WTC11 (cell line): ENCODE measurements at regions not wholly inside any gene's neighbourhood (a gene's known extent, or its start where the extent isn't known, plus 50 kb on each side); places are given as distances from the start of the nearest gene placed in this dataset.

Experiments used
- ATAC-seq: fragments of 200-7000 bp; cut with Tn5 transposase; 2 replicates; pipeline ENCODE4 v1.10.0; 2021; ENCODE audit warnings: mild to moderate bottlenecking, moderate library complexity
- CTCF ChIA-PET: fragments of 300-600 bp; sonication (Branson Sonifier 250); formaldehyde crosslinking; loops from one replicate; lab custom pipeline; 2021; ENCODE audit warnings: antibody characterized with exemption; lab: Charles Lee
- POLR2A ChIA-PET: fragments of 350-600 bp; sonication (Branson Sonifier 250); formaldehyde crosslinking; loops from one replicate; lab custom pipeline; 2021; ENCODE audit warnings: antibody characterized with exemption; lab: Charles Lee
- DNase-seq: peaks from one replicate; pipeline ENCODE4 v3.0.0; 2021; ENCODE audit warnings: low spot score
- H3K27ac Mint-ChIP-seq: 2 replicates; pipeline ENCODE4 v1.8.0; 2021; ENCODE audit warnings: mixed read lengths
- H3K27me3 Mint-ChIP-seq: 2 replicates; pipeline ENCODE4 v1.8.0; 2021; ENCODE audit warnings: low read depth, mild to moderate bottlenecking, moderate library complexity, mixed read lengths
- H3K36me3 Mint-ChIP-seq: 2 replicates; pipeline ENCODE4 v1.8.0; 2021; ENCODE audit warnings: mixed read lengths
- H3K4me1 Mint-ChIP-seq: 2 replicates; pipeline ENCODE4 v1.8.0; 2022; ENCODE audit warnings: mixed read lengths
- H3K4me3 Mint-ChIP-seq: 2 replicates; pipeline ENCODE4 v1.8.0; 2021; ENCODE audit warnings: mild to moderate bottlenecking, moderate library complexity, mixed read lengths
- H3K9me3 Mint-ChIP-seq: 2 replicates; pipeline ENCODE4 v1.8.0; 2021; ENCODE audit warnings: mixed read lengths
- EMX1 ChIP-seq: fragments of 250-450 bp; sonication (Bioruptor Pico); IDR thresholded peaks from 2 replicates; pipeline ENCODE4 v1.8.0; 2021; ENCODE audit warnings: mild to moderate bottlenecking
- JAZF1 ChIP-seq: fragments of 250-450 bp; sonication (Bioruptor Pico); IDR thresholded peaks from 2 replicates; pipeline ENCODE4 v1.9.0; 2021; ENCODE audit warnings: moderate library complexity, mild to moderate bottlenecking, inconsistent platforms
- JUN ChIP-seq: sonication (generic); formaldehyde crosslinking; IDR thresholded peaks from 2 replicates; pipeline ENCODE4 v1.8.0; 2023; ENCODE audit warnings: mild to moderate bottlenecking, missing genetic modification reagents
- KAT7 ChIP-seq: sonication (generic); formaldehyde crosslinking; IDR thresholded peaks from 2 replicates; pipeline ENCODE4 v1.8.1; 2023; ENCODE audit warnings: missing genetic modification reagents, mild to moderate bottlenecking, borderline replicate concordance
- MYBL2 ChIP-seq: sonication (generic); formaldehyde crosslinking; IDR thresholded peaks from 2 replicates; pipeline ENCODE4 v1.8.1; 2023; ENCODE audit warnings: mild to moderate bottlenecking, moderate library complexity, missing genetic modification reagents
- NR1H2 ChIP-seq: sonication (generic); formaldehyde crosslinking; IDR thresholded peaks from 2 replicates; pipeline ENCODE4 v1.9.0; 2021; ENCODE audit warnings: mild to moderate bottlenecking, moderate library complexity, missing genetic modification reagents
- NR3C1 ChIP-seq: sonication (generic); formaldehyde crosslinking; conservative IDR thresholded peaks from 2 replicates; pipeline ENCODE4 v1.8.1; 2023; ENCODE audit warnings: low read depth, mild to moderate bottlenecking, missing genetic modification reagents
- PRRX2 ChIP-seq: fragments of 250-450 bp; sonication (Bioruptor Pico); IDR thresholded peaks from 2 replicates; pipeline ENCODE4 v1.8.0; 2021; ENCODE audit warnings: mild to moderate bottlenecking
- SMAD3 ChIP-seq: sonication (generic); formaldehyde crosslinking; IDR thresholded peaks from 2 replicates; pipeline ENCODE4 v1.8.0; 2022; ENCODE audit warnings: missing genetic modification reagents, mild to moderate bottlenecking, borderline replicate concordance
- SMAD4 ChIP-seq: sonication (generic); formaldehyde crosslinking; IDR thresholded peaks from 2 replicates; pipeline ENCODE4 v1.8.0; 2022; ENCODE audit warnings: mild to moderate bottlenecking, missing genetic modification reagents
- TEAD4 ChIP-seq: sonication (generic); formaldehyde crosslinking; IDR thresholded peaks from 2 replicates; pipeline ENCODE4 v1.8.0; 2022; ENCODE audit warnings: mild to moderate bottlenecking, missing genetic modification reagents
- TP53 ChIP-seq: sonication (generic); formaldehyde crosslinking; IDR thresholded peaks from 2 replicates; pipeline ENCODE4 v1.8.1; 2023; ENCODE audit warnings: mild to moderate bottlenecking, missing genetic modification reagents
- ZNF121 ChIP-seq: sonication (generic); formaldehyde crosslinking; IDR thresholded peaks from 2 replicates; pipeline ENCODE4 v1.8.0; 2023; ENCODE audit warnings: missing genetic modification reagents
- ZNF219 ChIP-seq: sonication (generic); formaldehyde crosslinking; IDR thresholded peaks from 2 replicates; pipeline ENCODE4 v1.8.0; 2023; ENCODE audit warnings: missing genetic modification reagents, mild to moderate bottlenecking, borderline replicate concordance
- ZNF396 ChIP-seq: fragments of 250-450 bp; sonication (Bioruptor Pico); IDR thresholded peaks from 2 replicates; pipeline ENCODE4 v1.8.0; 2021; ENCODE audit warnings: mild to moderate bottlenecking, moderate library complexity, borderline replicate concordance
- TF ChIP-seq, protein P1 (sequence below): sonication (generic); formaldehyde crosslinking; IDR thresholded peaks from 2 replicates; pipeline ENCODE4 v1.8.0; 2022; ENCODE audit warnings: missing genetic modification reagents
- TF ChIP-seq, protein P2 (sequence below): fragments of 200-600 bp; IDR thresholded peaks from 2 replicates; pipeline ENCODE4 v1.8.0; 2022; ENCODE audit warnings: antibody characterized with exemption
- TF ChIP-seq, protein P3 (sequence below): fragments of 250-450 bp; sonication (Bioruptor Pico); IDR thresholded peaks from 2 replicates; pipeline ENCODE4 v1.9.0; 2021; ENCODE audit warnings: mild to moderate bottlenecking
- TF ChIP-seq, protein P4 (sequence below): sonication (generic); formaldehyde crosslinking; IDR thresholded peaks from 2 replicates; pipeline ENCODE4 v1.8.1; 2023; ENCODE audit warnings: mild to moderate bottlenecking, missing genetic modification reagents
- TF ChIP-seq, protein P5 (sequence below): fragments of 250-450 bp; sonication (Bioruptor Pico); conservative IDR thresholded peaks from 2 replicates; pipeline ENCODE4 v1.9.0; 2021; ENCODE audit warnings: mild to moderate bottlenecking

DNA sequence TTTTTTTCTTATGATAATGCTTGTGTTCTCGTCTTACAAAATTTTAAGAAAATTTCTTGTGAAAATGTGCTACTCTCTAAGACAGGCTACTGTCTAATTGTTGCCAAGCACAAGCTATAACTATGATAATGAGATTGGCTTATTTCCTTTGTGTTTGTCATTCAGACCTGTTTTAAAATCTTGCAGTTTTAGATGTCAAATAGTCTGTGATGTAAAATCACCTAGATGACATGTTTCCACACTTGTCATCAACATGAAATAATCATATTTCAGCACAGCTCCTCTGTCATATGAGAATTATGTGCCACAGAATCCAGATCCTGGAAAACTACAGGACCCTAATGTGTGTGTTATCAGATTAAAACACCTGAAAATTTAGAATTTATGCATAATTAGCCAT is 539.7 kb downstream of the USP25 start:
- TF ChIP-seq ZNF396 (CRISPR knock-in tag) (no peak), KAT7 (CRISPR knock-in tag) (no peak), MYBL2 (CRISPR knock-in tag) (no peak)
- ChIA-PET POLR2A (no interaction called here), CTCF (no interaction called here)
- H3K27me3 Mint-ChIP-seq = no peaks in the 10 kb centered on the region
- ATAC-seq = no peak
- no peak for DNase-seq
- no peak overlapping the region for H3K27ac Mint-ChIP-seq
- no peaks in the 10 kb centered on the region for H3K9me3 Mint-ChIP-seq
- H3K36me3 Mint-ChIP-seq = no peaks in the 10 kb centered on the region
- H3K4me1 Mint-ChIP-seq = peaks cover 5% of the 10 kb centered on the region
- H3K4me3 Mint-ChIP-seq = no peak overlapping the region

DNA sequence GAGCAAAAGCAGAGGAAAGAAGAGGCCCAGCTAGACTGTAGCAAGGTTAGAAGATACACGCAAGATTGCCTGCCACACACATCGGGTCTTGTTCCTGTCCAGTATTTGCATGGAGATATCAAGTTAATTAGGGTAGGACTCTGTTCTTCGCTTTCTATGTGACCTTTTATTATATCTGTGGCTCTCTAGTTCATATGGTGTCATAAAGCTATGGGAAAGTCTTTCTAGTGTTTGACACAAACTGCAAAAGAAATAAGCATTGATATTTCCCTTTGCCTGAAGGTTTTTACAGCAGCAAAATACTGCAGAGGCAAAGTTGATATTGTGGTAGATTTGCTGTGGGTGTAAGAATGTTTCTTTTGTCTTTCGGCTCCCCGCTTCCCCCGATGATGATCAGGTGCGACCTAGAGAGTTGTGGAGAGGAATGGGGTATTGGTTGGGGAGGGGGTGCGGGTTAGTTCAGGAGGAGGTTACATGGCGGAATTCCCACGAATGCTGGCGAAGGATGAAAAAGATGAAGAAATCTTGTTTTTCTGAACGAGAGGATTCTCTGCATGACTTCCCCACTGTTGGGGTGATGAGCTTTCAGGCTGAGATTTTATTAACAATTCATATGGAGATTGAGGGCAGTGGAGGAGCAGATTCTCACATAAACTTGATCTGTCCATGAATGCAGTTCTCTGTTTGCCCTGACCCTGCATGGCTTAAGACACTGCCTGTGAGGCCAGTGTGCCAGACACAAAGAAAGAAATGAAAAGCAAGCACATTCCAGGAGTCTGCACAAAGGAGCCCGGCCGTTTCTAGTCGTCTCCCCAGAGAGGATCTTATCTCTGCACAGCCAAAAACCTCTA is 550.2 kb downstream of the USP25 start:
- ChIA-PET CTCF (no interaction called here), POLR2A (interaction anchor here (0.6 kb wide), 1 partner anchor 119 kb away, joined by 3 read pairs; no protein-coding TSS in a partner anchor)
- peaks cover 47% of the 10 kb centered on the region for H3K4me1 Mint-ChIP-seq
- ATAC-seq (peak; percentile 94), DNase-seq (peak; percentile 25)
- H3K36me3 Mint-ChIP-seq = no peaks in the 10 kb centered on the region
- H3K27me3 Mint-ChIP-seq = no peaks in the 10 kb centered on the region
- no peaks in the 10 kb centered on the region for H3K9me3 Mint-ChIP-seq
- peak overlapping the region; percentile 35 for H3K27ac Mint-ChIP-seq
- H3K4me3 Mint-ChIP-seq = peak overlapping the region; percentile 45
- TF ChIP-seq, protein P1, sequence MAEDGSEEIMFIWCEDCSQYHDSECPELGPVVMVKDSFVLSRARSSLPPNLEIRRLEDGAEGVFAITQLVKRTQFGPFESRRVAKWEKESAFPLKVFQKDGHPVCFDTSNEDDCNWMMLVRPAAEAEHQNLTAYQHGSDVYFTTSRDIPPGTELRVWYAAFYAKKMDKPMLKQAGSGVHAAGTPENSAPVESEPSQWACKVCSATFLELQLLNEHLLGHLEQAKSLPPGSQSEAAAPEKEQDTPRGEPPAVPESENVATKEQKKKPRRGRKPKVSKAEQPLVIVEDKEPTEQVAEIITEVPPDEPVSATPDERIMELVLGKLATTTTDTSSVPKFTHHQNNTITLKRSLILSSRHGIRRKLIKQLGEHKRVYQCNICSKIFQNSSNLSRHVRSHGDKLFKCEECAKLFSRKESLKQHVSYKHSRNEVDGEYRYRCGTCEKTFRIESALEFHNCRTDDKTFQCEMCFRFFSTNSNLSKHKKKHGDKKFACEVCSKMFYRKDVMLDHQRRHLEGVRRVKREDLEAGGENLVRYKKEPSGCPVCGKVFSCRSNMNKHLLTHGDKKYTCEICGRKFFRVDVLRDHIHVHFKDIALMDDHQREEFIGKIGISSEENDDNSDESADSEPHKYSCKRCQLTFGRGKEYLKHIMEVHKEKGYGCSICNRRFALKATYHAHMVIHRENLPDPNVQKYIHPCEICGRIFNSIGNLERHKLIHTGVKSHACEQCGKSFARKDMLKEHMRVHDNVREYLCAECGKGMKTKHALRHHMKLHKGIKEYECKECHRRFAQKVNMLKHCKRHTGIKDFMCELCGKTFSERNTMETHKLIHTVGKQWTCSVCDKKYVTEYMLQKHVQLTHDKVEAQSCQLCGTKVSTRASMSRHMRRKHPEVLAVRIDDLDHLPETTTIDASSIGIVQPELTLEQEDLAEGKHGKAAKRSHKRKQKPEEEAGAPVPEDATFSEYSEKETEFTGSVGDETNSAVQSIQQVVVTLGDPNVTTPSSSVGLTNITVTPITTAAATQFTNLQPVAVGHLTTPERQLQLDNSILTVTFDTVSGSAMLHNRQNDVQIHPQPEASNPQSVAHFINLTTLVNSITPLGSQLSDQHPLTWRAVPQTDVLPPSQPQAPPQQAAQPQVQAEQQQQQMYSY (CRISPR knock-in tag) = no peak
- TF ChIP-seq ZNF219 (CRISPR knock-in tag) = no peak
- no peak for TF ChIP-seq SMAD3 (CRISPR knock-in tag)
- TF ChIP-seq, protein P2, sequence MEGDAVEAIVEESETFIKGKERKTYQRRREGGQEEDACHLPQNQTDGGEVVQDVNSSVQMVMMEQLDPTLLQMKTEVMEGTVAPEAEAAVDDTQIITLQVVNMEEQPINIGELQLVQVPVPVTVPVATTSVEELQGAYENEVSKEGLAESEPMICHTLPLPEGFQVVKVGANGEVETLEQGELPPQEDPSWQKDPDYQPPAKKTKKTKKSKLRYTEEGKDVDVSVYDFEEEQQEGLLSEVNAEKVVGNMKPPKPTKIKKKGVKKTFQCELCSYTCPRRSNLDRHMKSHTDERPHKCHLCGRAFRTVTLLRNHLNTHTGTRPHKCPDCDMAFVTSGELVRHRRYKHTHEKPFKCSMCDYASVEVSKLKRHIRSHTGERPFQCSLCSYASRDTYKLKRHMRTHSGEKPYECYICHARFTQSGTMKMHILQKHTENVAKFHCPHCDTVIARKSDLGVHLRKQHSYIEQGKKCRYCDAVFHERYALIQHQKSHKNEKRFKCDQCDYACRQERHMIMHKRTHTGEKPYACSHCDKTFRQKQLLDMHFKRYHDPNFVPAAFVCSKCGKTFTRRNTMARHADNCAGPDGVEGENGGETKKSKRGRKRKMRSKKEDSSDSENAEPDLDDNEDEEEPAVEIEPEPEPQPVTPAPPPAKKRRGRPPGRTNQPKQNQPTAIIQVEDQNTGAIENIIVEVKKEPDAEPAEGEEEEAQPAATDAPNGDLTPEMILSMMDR = no peak
- no peak for TF ChIP-seq JUN (CRISPR knock-in tag)
- TF ChIP-seq KAT7 (CRISPR knock-in tag) = no peak
- TF ChIP-seq, protein P3, sequence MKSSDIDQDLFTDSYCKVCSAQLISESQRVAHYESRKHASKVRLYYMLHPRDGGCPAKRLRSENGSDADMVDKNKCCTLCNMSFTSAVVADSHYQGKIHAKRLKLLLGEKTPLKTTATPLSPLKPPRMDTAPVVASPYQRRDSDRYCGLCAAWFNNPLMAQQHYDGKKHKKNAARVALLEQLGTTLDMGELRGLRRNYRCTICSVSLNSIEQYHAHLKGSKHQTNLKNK = no peak
- TF ChIP-seq, protein P4, sequence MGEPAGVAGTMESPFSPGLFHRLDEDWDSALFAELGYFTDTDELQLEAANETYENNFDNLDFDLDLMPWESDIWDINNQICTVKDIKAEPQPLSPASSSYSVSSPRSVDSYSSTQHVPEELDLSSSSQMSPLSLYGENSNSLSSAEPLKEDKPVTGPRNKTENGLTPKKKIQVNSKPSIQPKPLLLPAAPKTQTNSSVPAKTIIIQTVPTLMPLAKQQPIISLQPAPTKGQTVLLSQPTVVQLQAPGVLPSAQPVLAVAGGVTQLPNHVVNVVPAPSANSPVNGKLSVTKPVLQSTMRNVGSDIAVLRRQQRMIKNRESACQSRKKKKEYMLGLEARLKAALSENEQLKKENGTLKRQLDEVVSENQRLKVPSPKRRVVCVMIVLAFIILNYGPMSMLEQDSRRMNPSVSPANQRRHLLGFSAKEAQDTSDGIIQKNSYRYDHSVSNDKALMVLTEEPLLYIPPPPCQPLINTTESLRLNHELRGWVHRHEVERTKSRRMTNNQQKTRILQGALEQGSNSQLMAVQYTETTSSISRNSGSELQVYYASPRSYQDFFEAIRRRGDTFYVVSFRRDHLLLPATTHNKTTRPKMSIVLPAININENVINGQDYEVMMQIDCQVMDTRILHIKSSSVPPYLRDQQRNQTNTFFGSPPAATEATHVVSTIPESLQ (CRISPR knock-in tag) = no peak
- TF ChIP-seq TEAD4 (CRISPR knock-in tag) = no peak
- no peak for TF ChIP-seq NR1H2 (CRISPR knock-in tag)
- no peak for TF ChIP-seq EMX1 (CRISPR knock-in tag)
- TF ChIP-seq SMAD4 (CRISPR knock-in tag) = no peak
- TF ChIP-seq JAZF1 = no peak
- TF ChIP-seq ZNF121 = no peak
- no peak for TF ChIP-seq TP53 (CRISPR knock-in tag)
- TF ChIP-seq, protein P5, sequence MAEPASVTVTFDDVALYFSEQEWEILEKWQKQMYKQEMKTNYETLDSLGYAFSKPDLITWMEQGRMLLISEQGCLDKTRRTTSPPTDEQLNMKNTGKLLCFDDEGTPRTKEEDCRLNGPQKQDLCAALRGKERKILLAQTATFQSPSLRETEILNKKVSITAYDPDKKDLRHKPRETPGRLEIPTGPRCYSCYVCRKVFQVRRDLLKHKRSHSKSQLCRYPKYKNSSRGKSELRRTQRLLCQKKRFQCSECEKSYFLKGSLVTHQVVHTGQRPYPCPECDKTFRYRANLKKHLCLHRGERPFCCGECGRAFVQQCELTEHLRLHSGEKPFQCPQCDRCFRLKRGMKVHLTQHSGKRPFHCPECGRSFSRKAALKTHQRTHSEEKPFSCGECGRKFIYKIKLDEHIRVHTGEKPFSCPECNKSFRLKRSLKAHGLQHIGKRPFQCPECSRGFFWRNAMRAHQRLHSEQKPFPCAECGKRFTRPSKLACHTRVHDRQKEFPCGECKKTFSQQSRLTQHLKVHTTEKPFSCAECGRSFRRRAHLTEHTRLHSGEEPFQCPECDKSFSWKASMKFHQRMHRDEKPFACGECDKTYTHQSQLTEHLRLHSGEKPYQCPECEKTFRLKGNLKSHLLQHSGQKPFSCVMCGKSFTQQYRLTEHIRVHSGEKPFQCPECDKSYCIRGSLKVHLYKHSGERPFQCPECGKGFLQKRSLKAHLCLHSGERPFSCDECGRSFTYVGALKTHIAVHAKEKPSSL (CRISPR knock-in tag) = no peak
- no peak for TF ChIP-seq NR3C1 (CRISPR knock-in tag)
- TF ChIP-seq PRRX2 (CRISPR knock-in tag) = no peak
